ENCODE measurements at regions not wholly inside any gene's neighbourhood (a gene's known extent, or its start where the extent isn't known, plus 50 kb on each side); places are given as distances from the start of the nearest gene placed in this dataset.
"Not testable (repeated sequence)": the region's sequence is repeated elsewhere in the genome, so short reads cannot be mapped to it uniquely, and the experiment has no call there.

DNA sequence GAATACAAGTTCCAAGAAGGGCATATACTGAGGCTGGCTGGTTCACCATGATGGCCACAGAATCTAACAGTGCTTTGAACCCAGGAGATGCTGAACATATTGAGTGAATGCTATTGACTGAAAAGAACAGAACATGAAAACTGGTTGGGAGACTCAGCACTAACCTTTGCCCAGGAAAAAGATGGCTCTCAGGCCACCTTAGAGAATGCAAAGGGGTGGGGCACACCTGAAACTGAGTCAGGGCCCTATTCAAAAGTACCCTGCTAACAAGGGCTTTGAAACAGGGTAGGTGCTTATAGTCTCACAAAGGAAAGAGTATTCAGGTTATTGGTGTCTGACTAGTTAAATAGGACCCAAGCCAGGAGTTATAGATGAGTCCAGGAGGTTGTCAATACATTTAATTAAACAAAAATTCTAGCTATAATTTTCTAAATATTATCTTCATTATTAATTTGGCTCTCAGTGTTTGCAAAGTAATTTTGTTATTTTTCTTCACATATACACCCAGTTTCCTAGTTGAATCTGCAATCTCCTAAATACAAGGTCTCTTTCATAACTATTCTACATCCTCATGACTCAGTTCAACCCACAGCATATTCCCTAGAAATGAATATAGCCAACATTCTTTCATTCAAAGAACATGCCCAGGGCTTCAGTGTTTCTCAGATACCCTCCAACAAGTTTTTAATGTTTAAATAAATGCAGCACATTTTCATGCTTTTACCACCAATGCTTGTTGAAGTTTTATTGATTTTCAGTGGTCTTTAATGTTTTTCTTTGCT, 144.2 kb upstream of the RAPGEF2 start:
- DNase-seq, result no peak

DNA sequence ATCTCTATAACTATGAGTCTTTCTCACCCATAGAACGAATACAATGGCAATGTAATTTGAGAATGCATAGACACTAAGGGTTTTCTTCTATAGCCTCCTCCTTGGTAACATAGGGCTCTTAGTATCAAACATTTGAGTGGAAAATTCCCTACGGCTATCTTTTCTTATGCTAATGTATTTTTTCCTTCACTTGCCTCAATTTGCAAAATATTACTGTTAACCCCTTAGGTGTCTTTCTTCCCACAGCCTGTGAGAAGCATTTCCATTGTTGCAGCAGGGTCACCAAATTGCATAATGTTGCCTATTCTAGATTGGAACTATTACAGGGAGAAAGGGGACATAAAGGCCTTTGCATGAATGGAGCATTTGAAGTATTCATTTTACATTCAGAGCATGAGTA, 140.5 kb upstream of the RAPGEF2 start:
- no peak for DNase-seq

DNA sequence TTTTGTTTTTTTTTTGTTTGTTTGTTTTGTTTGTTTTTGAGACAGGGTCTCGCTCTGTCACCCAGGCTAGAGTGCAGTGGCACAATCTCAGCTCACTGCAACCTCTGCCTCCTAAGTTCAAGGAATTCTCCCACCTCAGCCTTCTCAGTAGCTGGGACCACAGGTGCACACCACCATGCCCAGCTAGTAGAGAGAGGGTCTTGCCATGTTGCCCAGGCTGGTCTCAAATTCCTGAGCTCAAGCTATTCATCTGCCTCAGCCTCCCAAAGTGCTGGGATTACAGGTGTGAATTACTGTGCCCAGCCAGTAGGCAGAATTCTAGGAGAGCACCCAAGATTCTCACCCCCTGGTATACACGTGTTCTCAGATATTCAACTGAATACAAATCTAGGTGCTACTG, 139.6 kb upstream of the RAPGEF2 start:
- DNase-seq, result not testable (repeated sequence)

DNA sequence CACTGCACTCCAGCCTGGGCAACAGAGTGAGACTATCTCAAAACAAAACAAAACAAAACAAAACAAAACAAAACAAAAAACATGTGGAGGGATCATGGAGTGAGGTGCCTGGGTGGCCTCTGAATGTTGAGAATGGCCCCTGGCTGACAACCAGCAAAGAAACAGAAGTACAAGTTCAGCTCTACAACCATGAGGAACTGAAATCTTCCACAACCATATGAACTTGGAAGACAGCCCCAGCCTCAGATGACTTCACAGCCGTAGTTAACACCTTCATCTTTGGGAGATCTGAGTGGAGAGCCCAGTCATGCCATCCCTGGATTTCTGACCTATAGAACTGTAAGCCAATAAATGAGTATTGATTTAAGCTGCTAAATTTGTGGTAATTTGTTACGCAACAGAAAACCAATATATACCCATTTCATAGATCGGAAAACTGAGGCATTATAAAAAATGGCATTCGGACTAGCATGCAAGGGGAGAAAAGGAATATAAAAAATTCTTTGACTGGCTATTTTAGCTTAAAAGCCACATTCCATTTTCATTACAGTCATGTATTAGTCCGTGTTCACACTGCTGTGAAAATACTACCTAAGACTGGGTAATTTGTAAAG, 138.7 kb upstream of the RAPGEF2 start:
- no peak for DNase-seq

DNA sequence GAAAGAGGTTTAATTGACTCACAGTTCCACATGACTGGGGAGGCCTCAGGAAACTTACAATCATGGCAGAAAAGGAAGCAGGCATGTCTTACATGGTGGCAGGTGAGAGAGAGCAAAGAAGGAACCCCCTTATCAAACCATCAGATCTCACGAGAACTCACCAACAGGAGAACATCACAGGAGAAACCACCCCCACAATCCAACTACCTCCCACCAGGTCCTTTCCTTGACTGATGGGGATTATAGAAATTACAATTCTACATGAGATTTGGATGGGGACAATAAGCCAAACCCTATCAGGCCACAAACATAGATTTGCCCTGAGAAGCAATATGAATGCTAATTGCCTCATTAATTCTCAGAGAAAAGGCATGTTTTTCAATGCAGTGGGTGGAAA, 138.2 kb upstream of the RAPGEF2 start:
- no peak for DNase-seq

DNA sequence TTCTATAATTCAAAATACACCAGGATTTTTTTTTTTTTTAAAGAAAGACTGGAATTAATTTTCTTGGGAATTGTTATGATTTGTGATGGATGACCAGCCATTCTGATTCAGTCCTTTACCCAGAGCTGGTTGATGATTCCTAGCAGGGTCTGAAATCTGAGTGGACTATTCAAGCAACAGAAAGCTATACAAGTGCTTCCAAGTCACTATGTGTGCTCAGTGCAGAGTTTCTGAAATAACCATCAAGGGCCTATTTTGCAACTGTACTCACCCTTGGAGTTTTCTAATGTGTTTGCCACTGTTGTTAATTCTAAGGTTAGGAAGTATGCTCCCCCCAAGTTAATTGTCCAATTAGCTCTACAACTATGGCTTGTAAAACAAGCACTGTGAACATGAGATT, 137.7 kb upstream of the RAPGEF2 start:
- DNase-seq, result no peak

DNA sequence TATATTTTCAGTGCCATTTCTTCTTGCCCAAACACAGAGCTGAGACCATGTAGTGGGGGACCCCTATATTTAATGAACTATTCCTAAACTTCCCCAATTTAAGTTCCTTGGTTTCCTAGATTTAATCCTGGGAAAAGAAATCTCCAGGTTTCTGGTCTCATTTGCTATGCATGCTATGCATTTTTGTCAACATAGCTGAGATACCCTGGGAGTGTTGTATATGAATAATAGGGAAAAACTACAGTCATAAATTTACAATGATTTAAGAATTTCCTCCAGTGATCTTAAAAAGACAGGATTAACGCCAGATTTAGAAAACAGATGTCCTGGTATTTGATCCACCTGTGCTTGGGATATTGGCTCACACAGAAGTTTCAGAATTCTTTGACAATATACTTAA, 136.8 kb upstream of the RAPGEF2 start:
- DNase-seq, result no peak

DNA sequence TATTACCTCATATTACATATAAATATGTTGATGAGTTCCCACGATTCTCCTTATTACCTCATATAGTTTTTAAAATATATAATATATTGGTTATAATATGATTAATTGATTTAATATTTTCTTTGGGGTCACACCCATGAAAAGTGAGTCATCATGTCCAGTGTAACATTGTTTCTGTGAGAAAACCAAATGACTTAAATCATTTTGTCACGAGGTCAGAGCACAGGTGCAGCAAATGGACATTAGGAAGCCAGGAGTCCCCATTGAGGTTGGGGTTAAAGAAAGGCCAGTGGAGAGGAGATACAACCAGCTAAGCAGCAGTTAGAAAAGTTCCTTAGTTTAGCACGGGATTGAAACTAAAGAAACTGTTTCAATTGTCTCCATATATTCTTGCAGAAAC, 133.9 kb upstream of the RAPGEF2 start:
- no peak for DNase-seq

DNA sequence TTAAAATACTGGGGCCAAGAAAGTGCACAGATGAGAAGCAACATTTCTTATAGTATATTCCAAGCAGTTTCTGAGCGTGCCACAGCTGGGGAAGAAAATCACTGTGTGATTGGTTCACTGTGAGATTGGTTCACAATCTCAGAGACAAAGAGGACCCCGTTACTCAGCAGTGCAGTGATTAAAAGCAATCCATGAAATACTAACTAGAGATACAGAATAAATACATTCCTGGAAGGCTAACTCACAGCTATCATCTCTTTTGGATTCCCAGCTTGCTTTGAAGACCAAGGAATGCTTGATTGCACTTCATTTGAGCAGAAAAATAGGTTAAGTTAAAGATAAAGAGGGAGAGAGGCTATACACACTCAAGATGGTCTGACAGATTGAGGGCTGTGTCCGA, 132.1 kb upstream of the RAPGEF2 start:
- DNase-seq, result no peak

DNA sequence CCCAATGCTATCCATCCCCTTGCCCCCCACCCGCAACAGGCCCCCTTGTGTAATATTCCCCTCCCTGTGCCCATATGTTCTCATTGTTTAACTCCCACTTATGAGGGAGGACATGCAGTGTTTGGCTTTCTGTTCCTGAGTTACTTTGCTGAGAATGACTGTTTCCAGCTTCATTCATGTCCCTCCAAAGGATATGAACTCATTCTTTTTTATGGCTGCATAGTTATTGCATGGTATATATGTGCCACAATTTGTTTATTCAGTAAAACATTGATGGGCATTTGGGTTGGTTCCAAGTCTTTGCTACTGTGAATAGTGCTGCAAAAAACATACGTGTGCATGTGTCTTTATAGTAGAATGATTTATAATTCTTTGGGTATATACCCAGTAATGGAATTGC, 128.4 kb upstream of the RAPGEF2 start:
- DNase-seq, result not testable (repeated sequence)

DNA sequence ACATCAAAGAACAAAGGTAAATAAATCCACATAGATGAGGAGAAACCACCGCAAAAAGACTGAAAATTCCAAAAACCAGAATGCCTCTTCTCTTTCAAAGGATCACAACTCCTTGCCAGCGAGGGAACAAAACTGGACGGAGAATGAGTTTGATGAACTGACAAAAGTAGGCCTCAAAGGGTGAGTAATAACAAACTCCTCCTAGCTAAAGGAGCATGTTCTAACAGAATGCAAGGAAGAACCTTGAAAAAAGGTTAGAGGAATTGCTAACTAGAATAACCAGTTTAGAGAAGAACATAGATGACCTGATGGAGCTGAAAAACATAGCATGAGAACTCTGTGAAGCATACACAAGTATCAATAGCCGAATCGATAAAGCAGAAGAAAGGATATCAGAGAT, 122.2 kb upstream of the RAPGEF2 start:
- not testable (repeated sequence) for DNase-seq

DNA sequence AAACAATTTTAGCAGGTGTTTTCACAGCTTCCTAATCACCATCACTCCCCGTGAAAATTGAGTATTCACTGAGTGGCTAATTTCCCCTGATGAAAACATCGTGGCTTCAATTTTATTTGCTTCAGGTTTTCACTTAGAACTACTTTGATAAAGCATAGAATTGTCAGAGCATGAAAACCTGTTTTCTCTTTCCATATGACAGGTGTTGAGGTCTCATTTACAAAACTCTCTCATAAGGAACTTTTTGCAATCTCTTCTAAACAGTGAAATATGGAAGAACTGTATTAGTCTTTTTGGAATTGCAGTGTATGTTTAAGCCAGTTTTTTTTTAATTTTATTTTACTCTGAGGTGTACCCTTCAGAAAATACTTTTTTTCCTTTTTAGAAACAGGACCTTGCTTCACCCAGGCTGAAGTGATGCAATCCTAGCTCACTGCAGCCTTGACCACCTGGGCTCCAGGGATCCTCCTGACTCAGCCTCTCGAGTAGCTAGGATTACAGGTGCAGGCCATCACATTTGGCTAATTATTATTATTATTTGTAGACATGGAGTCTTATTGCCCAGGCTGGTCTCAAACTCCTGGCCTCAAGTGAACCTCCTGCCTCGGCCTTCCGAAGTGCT, 111.2 kb upstream of the RAPGEF2 start:
- DNase-seq, result no peak

DNA sequence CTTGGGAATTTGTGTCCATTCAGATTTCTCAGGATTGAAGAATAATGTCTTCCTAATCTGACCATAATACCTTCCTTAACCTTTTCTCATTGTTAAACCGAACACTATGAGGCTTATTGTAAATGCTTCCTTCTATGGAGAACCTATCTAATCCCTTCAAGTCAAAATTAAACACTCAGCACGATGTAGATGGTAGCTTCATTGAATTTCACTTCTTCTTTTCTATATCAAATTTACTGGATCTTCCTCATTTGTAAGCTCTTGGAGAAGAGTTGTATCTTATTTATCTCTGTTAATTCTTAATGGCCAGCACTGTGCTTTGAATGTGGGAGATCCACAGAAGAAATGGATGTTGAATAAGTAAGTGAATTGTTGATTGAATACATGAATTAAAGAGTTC, 109.0 kb upstream of the RAPGEF2 start:
- DNase-seq, result no peak

DNA sequence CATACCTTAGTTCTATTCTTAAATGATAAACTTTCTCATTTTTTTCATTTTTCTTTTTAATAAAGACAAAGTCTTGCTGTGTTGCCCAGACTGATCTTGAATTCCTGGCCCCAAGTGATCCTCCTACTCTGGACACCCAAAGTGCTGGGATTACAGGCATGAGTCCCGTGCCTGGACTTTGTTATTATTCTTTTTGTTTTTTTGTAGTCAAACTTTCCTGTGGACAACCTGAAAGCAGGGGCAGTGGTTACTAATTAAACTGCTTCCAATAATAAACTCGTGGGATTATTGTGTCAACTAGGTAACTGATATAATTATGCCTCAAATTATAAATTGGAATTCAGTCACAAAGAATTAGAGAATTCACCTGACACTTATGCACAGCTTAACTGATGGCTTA, 107.8 kb upstream of the RAPGEF2 start:
- no peak for DNase-seq

DNA sequence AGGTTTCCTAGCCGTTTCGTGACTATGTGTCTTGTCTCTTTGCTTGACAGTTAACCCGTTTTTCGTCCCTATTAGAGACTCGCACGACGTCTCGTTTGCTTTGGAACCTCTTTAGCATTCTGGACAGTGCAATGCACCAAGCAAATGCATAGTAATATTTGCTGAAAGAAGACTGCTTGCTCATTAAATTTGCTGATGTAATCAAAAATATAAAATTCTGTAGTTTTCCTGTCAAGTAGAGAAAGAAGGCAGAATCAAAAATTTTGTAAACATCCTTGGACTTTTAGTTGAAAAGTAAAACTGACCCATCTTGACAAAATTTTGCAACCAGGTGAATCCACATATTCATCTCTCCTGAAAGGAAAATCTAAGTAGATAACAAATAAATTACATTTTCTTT, 106.9 kb upstream of the RAPGEF2 start:
- DNase-seq, result no peak

DNA sequence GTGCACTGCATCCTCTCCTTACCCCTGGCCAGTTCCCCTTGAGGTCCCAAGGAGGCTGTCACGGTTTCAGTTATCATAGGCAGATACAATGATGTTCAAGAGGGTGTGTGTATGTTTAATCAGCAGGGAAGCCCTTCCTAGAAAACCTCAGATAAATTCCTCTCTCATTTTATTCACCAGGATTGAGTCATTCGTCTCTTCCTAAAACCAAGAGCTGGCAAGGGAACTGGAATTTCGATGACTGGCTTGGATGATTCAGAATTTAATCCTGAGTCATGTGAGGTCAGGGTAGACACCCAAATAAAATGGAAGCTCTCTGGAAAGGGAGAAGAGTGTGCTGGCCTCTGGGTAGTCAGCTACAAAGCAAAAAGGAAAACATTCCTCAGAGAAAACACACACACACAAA, 106.2 kb upstream of the RAPGEF2 start:
- DNase-seq, result peak; percentile 83

DNA sequence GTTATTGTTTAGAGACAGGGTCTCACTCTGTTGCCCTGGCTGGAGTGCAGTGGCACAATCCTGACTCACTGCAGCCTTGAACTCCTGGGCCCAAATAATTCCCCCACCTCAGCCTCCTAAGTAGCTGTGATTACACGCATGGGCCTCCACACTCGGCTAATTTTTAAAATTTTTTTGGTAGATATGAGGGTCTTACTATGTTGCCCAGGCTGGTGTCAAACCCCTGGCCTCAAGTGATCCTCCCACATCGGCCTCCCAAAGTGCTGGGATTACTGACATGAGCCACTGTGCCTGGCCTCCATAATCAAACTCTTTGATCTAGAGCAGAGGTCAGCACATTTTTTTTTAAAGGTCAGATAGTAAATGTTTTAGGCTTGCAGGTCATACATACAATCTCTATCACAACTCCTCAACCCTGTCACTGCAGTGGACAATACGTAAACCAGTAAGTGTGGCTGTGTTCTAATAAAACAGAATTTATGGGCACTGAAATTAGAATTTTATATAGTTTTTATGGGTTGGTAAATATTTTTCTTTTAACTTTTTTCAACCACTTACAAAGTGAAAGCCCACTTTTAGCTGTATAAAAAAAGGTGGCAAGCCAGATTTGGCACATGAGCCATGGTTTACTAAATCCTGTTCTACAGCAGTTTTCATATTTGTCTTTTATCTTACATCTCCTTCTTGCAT, 105.1 kb upstream of the RAPGEF2 start:
- DNase-seq, result no peak

DNA sequence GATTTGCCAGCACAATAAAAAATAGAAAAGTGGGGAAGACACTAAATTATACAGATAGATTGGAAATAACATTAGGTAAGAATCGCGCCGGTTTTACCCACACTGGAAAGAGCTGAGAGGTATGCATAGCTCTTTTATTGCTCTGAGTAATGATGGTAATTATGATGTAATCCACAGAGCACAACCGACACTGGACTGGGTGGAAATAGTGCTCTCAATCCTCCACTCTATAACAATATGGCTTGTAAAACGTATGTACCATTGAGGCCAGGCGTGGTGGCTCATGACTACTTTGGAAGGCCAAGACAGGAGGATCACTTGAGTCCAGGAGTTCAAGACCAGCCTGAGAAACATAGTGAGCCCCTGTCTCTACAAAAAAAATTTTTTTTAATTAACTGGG, 104.3 kb upstream of the RAPGEF2 start:
- DNase-seq, result no peak

DNA sequence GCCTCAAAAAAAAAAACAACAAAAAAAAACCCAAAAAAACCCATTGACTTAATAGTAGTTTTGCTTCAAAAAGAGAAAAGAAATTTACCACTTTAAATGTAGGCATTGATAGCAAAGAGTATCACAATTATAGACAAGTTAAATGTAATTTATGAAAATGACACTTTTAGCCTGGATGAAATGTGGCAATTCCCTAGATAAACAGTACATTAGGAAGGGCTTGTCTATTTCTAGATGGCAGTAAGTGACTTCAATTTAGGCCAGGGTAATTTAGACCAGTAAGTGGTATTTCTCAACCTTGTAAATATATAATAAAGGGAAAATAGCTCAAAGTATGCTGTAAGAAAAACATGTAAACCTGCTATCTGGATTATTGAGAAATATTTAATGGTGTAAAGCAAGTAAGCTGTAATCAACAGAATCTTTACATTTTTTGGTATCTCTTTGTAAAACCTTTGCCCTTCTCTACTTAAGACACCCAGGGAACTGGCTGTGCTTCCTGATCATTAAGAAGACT, 103.7 kb upstream of the RAPGEF2 start:
- no peak for DNase-seq

DNA sequence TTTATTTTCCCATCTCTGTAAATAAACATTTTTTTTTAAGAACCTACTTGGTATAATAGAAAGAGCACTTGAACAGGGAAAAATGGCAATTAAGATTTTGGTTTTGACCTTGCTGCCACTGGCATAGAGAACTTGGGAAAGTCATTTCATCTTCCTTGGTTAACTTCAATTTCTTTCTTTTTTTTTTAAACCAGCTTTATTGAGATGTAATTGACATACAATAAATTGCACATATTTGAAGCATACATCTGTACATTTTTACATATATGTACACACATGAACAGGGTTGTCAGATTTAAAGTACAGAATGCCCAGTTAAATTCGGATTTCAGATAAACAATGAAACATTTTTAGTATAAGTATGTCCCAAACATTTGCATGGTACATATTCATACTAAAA, 103.0 kb upstream of the RAPGEF2 start:
- no peak for DNase-seq

DNA sequence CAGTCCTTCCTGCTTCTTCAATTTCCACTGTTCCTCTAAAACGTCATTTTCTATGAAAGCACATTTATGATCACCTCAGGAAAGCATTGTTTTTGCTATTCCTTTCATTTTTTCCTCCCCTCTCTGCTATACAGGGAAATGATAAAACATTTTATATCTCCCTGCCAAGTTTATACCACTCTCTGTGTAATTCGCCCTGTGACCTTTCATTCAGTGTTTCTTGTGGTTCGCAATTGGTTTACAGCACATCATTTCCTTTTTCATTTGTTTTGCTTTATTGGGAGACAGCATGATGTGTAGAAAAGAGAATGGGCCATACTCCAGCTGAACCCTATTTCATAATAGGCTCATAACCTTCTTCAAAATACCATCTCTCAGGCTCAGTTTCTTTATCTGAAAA, 99.9 kb upstream of the RAPGEF2 start:
- no peak for DNase-seq

DNA sequence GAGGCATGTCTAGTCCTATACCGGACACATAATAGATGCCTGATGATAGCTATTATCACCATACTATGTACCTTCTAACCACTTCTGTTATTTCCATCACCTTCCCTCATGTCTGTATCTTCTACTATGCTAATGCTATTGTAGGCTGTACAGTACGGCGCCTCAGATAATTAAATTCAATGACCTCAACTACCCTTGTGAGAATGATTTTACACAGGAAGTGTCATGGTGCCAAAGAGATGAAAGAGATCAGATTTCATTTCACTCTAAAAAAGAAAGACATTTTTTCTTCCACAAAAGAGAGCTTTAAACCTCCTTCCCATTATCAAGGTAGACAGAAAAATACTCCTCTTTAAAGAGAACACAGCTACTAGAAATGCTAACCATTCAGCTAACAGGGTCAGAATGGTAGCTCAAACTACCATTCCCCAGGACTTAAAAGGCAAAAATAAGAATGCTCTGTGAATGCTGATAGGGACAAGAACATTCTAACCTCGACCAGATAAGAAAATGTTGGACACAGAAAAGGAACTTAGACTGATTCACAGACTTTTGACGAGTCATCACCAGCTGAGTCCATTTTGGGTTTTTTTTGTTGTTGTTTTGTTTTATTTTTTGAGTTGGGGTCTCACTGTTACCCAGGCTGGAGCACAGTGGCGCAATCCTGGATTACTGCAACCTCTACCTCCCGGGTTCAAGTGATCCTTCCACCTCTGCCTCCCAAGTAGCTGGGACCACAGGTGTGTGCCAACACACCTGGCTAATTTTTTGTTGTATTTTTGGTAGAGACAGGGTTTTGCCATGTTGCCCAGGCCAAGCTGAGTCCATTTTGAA, 99.2 kb upstream of the RAPGEF2 start:
- DNase-seq, result no peak

DNA sequence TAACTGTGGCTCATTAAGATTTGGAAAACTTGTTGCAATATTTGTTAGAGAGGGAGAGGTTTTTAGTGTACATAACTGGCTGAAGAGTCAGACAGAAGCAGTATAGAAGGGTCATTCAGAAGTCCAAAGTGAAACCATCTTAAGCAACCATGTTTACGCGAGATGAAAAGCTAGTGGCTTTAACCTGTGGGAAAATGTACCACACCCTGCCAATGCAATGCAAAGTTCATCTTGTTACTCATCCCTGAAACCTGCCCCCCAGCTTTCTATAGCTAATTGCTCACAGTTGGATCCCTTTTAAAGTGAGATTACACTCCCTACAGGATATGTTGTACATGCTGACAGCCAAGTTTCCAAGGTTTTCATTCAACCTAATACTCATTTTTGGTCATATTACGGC, 96.7 kb upstream of the RAPGEF2 start:
- no peak for DNase-seq

Measured in amniotic stem cell (primary cell).